PC-3 (cell line): ENCODE measurements at regions not wholly inside any gene's neighbourhood (a gene's known extent, or its start where the extent isn't known, plus 50 kb on each side); places are given as distances from the start of the nearest gene placed in this dataset.

Experiments used
- ATAC-seq: fragments of 200-7000 bp; cut with Tn5 transposase; 2 replicates; pipeline ENCODE4 v1.9.1; 2020; ENCODE audit warnings: mild to moderate bottlenecking, moderate library complexity
- BruUV-seq: library from RNA; stranded (reverse); fragments of 400-500 nt; replicated peaks from 2 replicates; lab custom pipeline; 2021; lab: Mats Ljungman, UMichigan
- CTCF ChIA-PET: fragments of 300-600 bp; sonication (Branson Sonifier 250); formaldehyde crosslinking; loops from one replicate; lab custom pipeline; 2022; ENCODE audit warnings: antibody characterized with exemption; lab: Charles Lee
- POLR2A ChIA-PET: fragments of 300-600 bp; sonication (Branson Sonifier 250); formaldehyde crosslinking; loops from one replicate; lab custom pipeline; 2022; ENCODE audit warnings: antibody characterized with exemption; ENCODE audit not compliant: unreplicated experiment; lab: Charles Lee
- DNase-seq: peaks from one replicate; pipeline ENCODE4 v3.0.0-alpha.2; 2015
- H2AFZ ChIP-seq: fragments of 300-600 bp; sonication (generic); 2 replicates; pipeline ENCODE4 v1.6.0; 2016; ENCODE audit warnings: antibody characterized with exemption, low read length
- H3F3A ChIP-seq: fragments of 300-600 bp; sonication (generic); one replicate; pipeline ENCODE4 v1.6.0; 2017; ENCODE audit warnings: antibody characterized with exemption, low read length, control low read depth, mild to moderate bottlenecking; ENCODE audit not compliant: unreplicated experiment
- H3K27ac ChIP-seq: fragments of 300-600 bp; sonication (generic); 2 replicates; pipeline ENCODE4 v1.5.1; 2016; ENCODE audit warnings: mild to moderate bottlenecking, low read length
- H3K27me3 ChIP-seq: fragments of 300-600 bp; sonication (generic); 2 replicates; pipeline ENCODE4 v1.6.1; 2016; ENCODE audit warnings: low read length, mixed read lengths
- H3K36me3 ChIP-seq: fragments of 300-600 bp; sonication (generic); 2 replicates; pipeline ENCODE4 v1.6.1; 2016; ENCODE audit warnings: low read depth, mixed run types, low read length, mixed read lengths
- H3K4me1 ChIP-seq: fragments of 300-600 bp; sonication (generic); 2 replicates; pipeline ENCODE4 v1.5.1; 2016; ENCODE audit warnings: low read length; ENCODE audit not compliant: insufficient read depth
- H3K4me2 ChIP-seq: fragments of 300-600 bp; sonication (generic); 2 replicates; pipeline ENCODE4 v1.6.0; 2016; ENCODE audit warnings: low read length
- H3K4me3 ChIP-seq: fragments of 300-600 bp; sonication (generic); 2 replicates; pipeline ENCODE4 v1.5.1; 2016; ENCODE audit warnings: mild to moderate bottlenecking, low read length, mixed read lengths
- H3K79me2 ChIP-seq: fragments of 300-600 bp; sonication (generic); 2 replicates; pipeline ENCODE4 v1.6.1; 2017; ENCODE audit warnings: low read length, mixed read lengths
- H3K9ac ChIP-seq: fragments of 300-600 bp; sonication (generic); 2 replicates; pipeline ENCODE4 v1.6.0; 2016; ENCODE audit warnings: mild to moderate bottlenecking, low read length
- H3K9me2 ChIP-seq: fragments of 300-600 bp; sonication (generic); replicated peaks from 2 replicates; pipeline ENCODE4 v1.6.1; 2016; ENCODE audit warnings: mixed run types, low read length, mixed read lengths
- H3K9me3 ChIP-seq: fragments of 300-600 bp; sonication (generic); 2 replicates; pipeline ENCODE4 v1.6.1; 2016; ENCODE audit warnings: low read length, mixed read lengths
- H4K20me1 ChIP-seq: fragments of 300-600 bp; sonication (generic); 2 replicates; pipeline ENCODE4 v1.6.1; 2016; ENCODE audit warnings: low read length, mixed read lengths
- CTCF ChIP-seq: fragments of 300-600 bp; sonication (generic); conservative IDR thresholded peaks from 2 replicates; pipeline ENCODE4 v1.5.1; 2017; ENCODE audit warnings: antibody characterized with exemption, low read depth, mild to moderate bottlenecking, low read length
- EZH2 ChIP-seq: fragments of 300-600 bp; sonication (generic); IDR thresholded peaks from one replicate; pipeline ENCODE4 v1.6.1; 2017; ENCODE audit warnings: antibody characterized with exemption, mild to moderate bottlenecking, low read length; ENCODE audit not compliant: unreplicated experiment
- EZH2phosphoT487 ChIP-seq: fragments of 300-600 bp; sonication (generic); IDR thresholded peaks from 2 replicates; pipeline ENCODE4 v1.6.1; 2018; ENCODE audit warnings: mild to moderate bottlenecking, antibody characterized with exemption, low read length, borderline replicate concordance
- intact Hi-C: fragments of 100-400 bp; cut with micrococcal nuclease; formaldehyde crosslinking; loops from 2 replicates; pipeline ENCODE4 v1.9.0; 2023

DNA sequence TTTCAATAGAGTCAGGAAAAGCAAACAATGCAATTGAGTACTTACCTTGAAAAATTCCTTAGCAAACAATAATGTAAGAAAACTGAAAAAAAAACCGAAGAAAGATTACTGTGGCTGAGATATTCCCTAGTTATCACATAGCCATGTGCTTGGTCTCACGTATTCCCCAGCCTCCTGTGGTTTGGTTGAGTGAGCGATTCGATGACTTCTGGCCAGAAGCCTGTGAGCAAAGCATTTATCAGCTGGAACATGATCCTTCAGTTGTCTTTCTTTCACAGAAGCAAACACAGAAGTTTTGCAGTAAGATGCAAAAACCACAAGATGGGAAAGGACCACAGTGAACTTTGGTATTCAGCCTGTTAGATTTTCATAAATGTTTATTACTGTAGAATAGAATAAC is 1754.3 kb upstream of the AGA start:
- DNase-seq (peak; percentile 57), ATAC-seq (peak; percentile 40)
- no peaks in the 10 kb centered on the region for H3K79me2 ChIP-seq
- H4K20me1 ChIP-seq, result no peaks in the 10 kb centered on the region
- H3K4me1 ChIP-seq, result no peaks in the 10 kb centered on the region
- POLR2A ChIA-PET, result no interaction called here
- BruUV-seq, result no TSS peak
- H2AFZ ChIP-seq, result no peak overlapping the region
- H3K9me2 ChIP-seq, result no peaks in the 10 kb centered on the region
- H3F3A ChIP-seq, result no peaks in the 10 kb centered on the region
- no peaks in the 10 kb centered on the region for H3K9me3 ChIP-seq
- intact Hi-C loops, result no loop called here
- CTCF ChIA-PET, result interaction anchor here (0.5 kb wide), 1 partner anchor 223 kb away, joined by 5 read pairs; no protein-coding TSS in a partner anchor
- peak overlapping the region; percentile 43 for H3K27ac ChIP-seq
- H3K36me3 ChIP-seq, result no peaks in the 10 kb centered on the region
- H3K4me2 ChIP-seq, result peak overlapping the region; percentile 60
- no peaks in the 10 kb centered on the region for H3K27me3 ChIP-seq
- 0 out of 2 replicates have a peak overlapping the region, but pooled peaks have one; percentile 19 for H3K4me3 ChIP-seq
- TF ChIP-seq EZH2, result no peak
- no peak for TF ChIP-seq EZH2phosphoT487
- no peak for TF ChIP-seq CTCF
- peak overlapping the region; percentile 32; the same call in 1 of the 2 replicates for H3K9ac ChIP-seq

DNA sequence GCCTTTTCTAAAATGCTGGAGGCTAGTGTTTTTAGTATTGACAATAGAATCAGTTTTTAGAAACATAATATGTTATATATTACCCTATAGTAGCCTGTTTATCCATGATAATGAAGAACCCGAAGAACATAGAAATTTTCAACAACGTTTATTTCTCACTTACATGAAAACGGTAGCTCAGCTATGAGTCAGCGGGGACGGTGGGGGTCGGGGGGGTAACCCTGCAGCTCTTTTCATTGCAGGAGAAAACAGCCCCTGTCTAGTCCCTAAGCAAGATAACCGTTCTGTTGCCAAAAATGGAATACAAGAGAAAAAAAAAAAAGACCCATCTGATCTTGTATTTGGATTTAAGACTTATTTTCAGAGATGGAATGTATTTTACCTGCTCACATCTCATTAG is 1758.4 kb upstream of the AGA start:
- Histone ChIP-seq H3K27me3 (no peaks in the 10 kb centered on the region), H2AFZ (no peak overlapping the region), H3K9me2 (no peaks in the 10 kb centered on the region), H3K27ac (no peak overlapping the region), H3K36me3 (no peaks in the 10 kb centered on the region), H3K4me2 (no peak overlapping the region), H3K9ac (no peak overlapping the region), H3K4me1 (no peaks in the 10 kb centered on the region), H3K4me3 (no peak overlapping the region), H3F3A (no peaks in the 10 kb centered on the region), H3K79me2 (no peaks in the 10 kb centered on the region), H4K20me1 (no peaks in the 10 kb centered on the region), H3K9me3 (no peaks in the 10 kb centered on the region)
- intact Hi-C loops, result no loop called here
- POLR2A ChIA-PET, result no interaction called here
- CTCF ChIA-PET, result no interaction called here
- TF ChIP-seq EZH2phosphoT487 (no peak), CTCF (no peak), EZH2 (no peak)
- ATAC-seq, result no peak
- no TSS peak for BruUV-seq
- no peak for DNase-seq

- H4K20me1 ChIP-seq, result no peaks in the 10 kb centered on the region
- TF ChIP-seq EZH2 (no peak), CTCF (no peak), EZH2phosphoT487 (no peak)
- H3K4me3 ChIP-seq, result peak overlapping the region; percentile 56; the same call in 1 of the 2 replicates
- peak overlapping the region; percentile 82 for H3K27ac ChIP-seq
- H3F3A ChIP-seq, result no peaks in the 10 kb centered on the region
- POLR2A ChIA-PET, result no interaction called here
- H3K4me2 ChIP-seq, result peak overlapping the region; percentile 77
- H3K27me3 ChIP-seq, result no peaks in the 10 kb centered on the region
- intact Hi-C loops, result no loop called here
- no TSS peak for BruUV-seq
- DNase-seq, result peak; percentile 14
- ATAC-seq, result peak; percentile 21; the same call in 1 of the 2 replicates
- no peaks in the 10 kb centered on the region for H3K79me2 ChIP-seq
- peaks cover 17% of the 10 kb centered on the region for H3K4me1 ChIP-seq
- H3K36me3 ChIP-seq, result no peaks in the 10 kb centered on the region
- no peaks in the 10 kb centered on the region for H3K9me2 ChIP-seq
- peak overlapping the region; percentile 74; the same call in 1 of the 2 replicates for H2AFZ ChIP-seq
- no peaks in the 10 kb centered on the region for H3K9me3 ChIP-seq
- CTCF ChIA-PET, result no interaction called here
- peak overlapping the region; percentile 12; the same call in 1 of the 2 replicates for H3K9ac ChIP-seq
Observed at GRCh38 chr4:179225594-179225993, 1783.4 kb upstream of the AGA start.
